NCI-H510A (cell line): ENCODE measurements at regions not wholly inside any gene's neighbourhood (a gene's known extent, or its start where the extent isn't known, plus 50 kb on each side); places are given as distances from the start of the nearest gene placed in this dataset.

ENCODE experiments used
- DNase-seq: peaks from one replicate; lab custom pipeline; 2025; lab: John Stamatoyannopoulos, UW

- no peak for DNase-seq
Observed at GRCh38 chr2:236691799-236692167, 122.2 kb downstream of the ACKR3 start.

- no peak for DNase-seq
Observed at GRCh38 chr2:236692937-236693336, 123.3 kb downstream of the ACKR3 start.

DNA sequence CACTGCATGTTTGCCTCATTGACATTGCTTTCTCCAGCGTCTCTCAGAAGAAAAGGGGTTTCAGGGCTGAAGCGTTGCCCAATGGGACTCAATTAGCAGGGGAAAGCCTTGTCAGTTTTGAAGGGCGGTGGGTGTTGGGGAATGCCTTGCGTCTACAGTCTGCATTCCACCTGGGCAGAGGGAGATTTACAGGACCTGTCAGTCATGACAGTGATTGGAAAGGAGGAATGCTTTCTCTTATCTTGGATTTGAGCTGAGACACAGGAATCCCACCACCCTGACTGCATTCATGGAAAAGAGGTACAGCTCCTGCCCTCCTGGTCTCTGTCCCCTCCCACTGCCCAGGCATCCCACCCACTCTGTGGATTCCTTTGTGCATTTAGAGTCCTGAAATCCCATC lies 123.9 kb downstream of the ACKR3 start:
- no peak for DNase-seq

DNA sequence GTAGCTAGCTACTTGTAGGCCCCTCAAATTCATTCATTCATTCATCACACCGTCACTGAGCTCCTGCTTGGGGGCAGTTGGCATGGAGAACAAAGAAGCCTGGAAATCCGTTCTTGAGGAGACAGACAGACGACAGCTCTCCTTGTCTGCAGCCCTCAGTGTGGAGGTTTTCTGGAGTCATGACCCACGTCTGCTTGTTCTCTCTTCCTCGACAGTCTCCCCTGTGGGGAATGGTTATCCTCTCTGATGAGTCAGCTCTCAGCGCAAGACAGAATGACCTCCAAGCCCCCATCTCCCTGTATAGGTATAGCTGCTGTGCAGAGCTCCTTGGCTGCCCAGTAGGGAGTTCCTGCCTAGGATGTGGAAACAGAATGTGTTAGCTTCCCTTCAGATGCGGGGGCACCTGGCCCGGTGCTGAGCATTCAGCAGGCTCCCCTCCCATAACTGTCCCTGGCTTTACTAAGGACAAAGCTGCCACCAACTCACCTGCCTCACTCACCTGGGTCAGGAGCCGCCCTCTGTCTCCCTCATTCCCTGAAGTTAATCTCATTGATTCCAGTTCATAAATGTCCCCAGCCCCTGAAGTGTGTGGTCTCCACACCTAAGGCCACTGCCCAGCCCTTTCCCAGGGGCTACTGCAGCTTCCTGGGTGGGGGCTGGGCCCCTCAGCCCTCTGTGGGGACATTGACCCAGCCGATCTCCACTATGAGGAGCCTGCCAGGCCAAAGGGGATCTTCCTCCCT lies 124.7 kb downstream of the ACKR3 start:
- DNase-seq: no peak

GRCh38 chr2:236696834-236697233 lies 127.2 kb downstream of the ACKR3 start:
- no peak for DNase-seq

- no peak for DNase-seq
Observed at GRCh38 chr2:236698016-236698627, 128.5 kb downstream of the ACKR3 start.

DNA sequence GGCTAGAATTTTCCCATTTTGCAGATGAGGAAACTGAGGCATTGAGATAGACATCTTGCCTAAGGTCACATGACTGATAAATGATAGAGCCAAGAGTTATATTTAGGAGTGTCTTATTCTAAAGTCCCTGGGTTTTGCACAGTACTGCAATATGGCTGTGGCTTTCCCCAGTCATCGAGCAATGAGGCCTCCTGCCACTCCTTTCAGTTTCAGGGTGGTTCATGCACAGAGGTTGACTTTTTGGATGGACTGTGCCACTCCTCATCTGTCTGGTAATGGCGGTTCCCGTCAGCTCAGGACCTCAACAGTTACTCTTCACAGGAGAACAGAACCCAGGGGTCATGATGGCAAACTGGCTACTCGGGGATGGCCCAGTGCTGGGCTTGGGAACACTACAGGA lies 131.1 kb downstream of the ACKR3 start:
- no peak for DNase-seq

DNA sequence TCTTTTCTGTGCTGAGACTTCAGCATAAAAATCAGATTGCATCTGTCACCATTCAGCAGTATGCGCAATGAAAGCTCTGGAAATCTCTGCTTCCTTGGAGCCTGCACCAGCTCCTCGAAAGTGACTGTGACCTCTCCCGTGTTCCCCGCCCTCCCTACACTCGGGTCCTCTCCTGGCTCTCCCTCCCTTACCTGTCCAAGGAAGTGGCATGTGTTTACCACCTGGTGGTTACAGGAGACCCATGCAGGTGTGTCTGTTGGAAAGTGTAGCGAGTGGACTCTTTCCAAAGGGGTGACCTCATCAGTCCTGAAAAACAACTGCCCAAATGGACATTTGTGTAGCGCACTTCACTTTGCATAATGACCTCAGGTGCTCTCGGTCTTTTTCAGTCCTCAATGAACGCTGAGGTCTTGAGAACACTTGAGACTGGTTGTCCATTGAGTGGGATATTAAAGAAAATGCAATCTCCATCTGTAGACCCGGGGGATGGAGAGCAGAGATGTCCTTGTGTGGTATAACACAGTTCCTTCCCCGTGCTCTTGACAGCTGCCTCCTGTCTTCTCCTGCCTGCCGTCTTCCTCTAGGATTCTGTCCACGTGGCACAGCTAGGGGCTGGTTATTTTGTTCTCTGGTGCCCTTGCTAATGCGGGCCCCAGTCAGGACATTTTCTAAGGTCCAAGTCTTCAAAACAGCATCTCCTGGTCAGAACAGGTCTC lies 133.2 kb downstream of the ACKR3 start:
- DNase-seq: peak; percentile 48

- no peak for DNase-seq
Observed at GRCh38 chr2:236703373-236703709, 133.7 kb downstream of the ACKR3 start.

- no peak for DNase-seq
Observed at GRCh38 chr2:236703906-236704305, 134.3 kb downstream of the ACKR3 start.

DNA sequence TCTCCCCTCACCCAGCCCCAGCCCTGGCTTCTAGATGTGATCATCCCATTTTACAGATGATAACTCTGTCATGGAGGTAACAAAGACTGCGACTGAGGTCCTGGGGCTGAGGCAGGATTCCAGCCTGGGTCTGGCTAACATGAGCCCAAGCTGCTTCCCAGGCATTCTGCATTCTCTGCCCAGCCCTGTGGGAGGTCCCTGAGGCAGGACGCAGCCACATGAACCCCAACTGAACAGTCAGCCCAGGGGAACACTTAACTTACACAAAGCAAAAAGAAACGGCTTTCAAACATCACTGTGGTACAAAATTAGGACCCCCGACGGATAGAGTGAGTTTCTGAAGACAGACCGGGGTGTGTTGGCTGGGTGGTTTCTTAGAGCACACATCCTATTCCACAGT lies 135.3 kb downstream of the ACKR3 start:
- no peak for DNase-seq

- no peak for DNase-seq
Observed at GRCh38 chr2:236705295-236706105, 135.9 kb downstream of the ACKR3 start.

DNA sequence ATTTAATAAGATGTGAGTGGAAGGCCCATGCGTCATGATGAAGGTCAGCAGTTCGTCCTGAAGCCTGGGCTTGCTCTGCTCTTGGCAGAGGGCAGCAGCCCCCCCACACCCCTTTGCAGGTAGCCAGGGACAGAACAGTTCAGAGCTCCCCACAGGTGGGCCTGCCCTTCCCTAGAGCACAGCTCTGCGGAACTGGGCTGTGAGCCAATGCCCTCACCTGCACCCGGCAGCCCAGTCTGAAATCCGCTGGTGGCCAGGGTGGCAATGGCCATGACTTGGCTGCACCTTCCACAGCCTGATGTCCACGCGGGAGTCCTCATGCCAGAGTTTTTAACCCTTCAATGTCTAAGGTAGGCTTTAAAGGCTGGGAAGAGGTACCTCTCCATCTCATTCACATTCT lies 136.7 kb downstream of the ACKR3 start:
- DNase-seq: peak; percentile 7

GRCh38 chr2:236706803-236707202 lies 137.2 kb downstream of the ACKR3 start:
- DNase-seq: no peak

DNA sequence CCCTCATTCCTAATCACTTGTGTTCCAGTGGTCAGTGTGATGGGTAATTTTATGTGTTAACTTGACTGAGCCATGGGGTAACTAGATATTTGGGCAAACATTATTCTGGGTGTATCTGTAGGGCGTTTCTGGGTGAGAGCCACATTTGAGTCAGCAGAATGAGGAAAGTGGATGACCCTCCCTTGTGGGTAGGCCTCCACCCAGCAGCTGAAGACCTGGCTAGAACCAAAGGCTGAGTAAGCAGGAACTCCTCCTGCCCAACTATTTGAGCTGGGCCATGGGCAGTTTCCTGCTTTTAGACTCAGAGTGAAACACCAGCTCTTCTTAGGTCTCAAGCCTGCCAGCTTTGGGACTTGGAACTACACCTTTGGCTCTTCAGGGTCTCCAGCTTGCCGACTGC lies 141.8 kb downstream of the ACKR3 start:
- DNase-seq: no peak

GRCh38 chr2:236712304-236712703 lies 142.7 kb downstream of the ACKR3 start:
- no peak for DNase-seq

DNA sequence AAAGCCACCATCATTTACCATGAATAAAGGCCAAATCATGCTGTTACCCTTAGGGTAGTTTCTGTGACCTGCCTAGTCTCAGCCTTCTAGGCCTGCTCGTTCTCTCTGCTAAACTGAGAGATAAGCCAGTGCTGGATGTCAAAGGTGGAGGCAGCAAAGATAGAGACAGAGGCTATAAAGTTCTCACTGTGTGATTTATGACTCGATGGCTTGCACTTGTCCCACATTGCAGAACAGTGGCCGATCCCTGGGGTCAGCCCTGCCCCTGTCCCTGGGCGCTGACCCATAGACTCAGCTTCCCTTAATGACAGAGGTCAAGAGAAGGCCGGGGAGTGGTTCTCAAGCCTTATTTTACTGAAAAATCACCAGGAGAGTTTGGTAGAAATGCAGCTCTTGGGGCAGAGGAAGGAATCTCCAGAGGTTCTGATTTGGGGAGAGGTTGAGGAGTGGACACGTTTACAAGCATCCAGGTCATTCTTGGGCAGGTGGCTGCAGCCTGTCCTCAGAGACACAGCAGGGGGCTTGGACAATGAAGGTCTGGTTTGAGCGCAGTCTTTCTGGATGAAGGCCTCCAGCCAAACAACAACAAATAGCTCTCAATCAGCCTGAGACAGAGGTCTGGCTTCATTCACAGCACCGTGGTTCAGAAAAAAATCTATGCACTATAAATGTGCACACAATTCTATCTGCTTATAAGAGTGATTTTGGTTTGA lies 143.5 kb downstream of the ACKR3 start:
- no peak for DNase-seq

DNA sequence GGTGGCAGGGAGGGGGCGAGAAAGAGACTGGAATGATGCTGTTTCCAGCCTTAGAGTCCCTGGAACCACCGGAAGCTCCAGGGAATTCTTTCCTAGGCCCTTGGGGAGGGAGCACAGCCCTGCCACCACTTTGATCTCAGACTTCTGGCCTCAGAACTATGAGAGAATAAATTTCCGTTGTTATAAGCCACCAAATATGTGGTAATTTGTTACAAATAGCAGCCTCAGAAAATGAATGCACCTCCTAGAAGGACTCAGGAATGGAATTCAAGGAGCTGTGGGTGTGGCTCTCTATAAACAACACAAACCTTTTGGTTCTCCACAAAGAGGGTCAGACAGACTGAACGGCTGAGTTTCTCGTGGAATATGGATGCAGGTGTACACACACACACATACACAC lies 144.5 kb downstream of the ACKR3 start:
- DNase-seq: no peak

GRCh38 chr2:236715077-236715476 lies 145.5 kb downstream of the ACKR3 start:
- DNase-seq: no peak

DNA sequence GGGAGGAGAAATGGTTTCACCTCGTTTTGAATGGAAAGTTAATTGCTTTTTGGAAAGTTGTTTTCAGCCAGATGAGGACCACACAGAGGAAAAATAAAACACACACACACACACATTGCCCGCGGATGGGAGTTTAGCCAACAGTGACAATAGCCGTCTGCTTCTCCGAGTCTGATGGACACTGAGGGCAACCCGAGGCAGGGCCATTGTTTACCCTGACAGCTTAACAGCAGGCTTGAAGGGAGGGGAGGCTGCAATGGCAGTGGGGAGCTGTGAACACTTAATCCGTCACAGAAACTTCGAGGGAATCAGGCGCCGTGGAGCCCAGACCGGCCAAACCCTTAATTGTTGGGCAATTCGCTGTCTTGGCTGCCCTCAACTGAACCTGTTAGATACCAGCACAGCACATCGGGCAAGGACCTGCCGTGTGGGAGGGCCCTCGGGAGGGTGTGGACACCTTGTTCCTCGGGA lies 145.9 kb downstream of the ACKR3 start:
- DNase-seq: no peak

DNA sequence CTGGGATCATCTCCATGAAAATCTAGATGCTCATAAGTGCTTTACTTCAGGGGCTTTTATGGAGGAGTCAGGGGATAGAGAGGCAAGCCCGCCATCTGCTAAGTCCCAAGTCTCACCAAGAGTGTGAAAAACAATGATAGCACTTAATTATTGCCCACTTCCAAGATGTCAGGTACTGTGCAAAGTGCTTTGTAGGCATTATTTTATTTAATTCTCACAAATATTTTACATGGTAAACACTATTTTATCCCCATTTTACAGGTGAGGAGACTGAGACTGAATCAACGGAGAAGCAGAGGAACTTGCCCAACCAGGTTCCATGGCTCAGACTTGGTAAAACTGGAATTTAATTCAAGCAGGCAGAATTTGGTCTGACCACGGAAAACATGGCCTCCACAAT lies 147.5 kb downstream of the ACKR3 start:
- DNase-seq: no peak

- DNase-seq: no peak
Observed at GRCh38 chr2:236717729-236718128, 148.1 kb downstream of the ACKR3 start.
